ENCODE measurements at regions not wholly inside any gene's neighbourhood (a gene's known extent, or its start where the extent isn't known, plus 50 kb on each side); places are given as distances from the start of the nearest gene placed in this dataset.

DNA sequence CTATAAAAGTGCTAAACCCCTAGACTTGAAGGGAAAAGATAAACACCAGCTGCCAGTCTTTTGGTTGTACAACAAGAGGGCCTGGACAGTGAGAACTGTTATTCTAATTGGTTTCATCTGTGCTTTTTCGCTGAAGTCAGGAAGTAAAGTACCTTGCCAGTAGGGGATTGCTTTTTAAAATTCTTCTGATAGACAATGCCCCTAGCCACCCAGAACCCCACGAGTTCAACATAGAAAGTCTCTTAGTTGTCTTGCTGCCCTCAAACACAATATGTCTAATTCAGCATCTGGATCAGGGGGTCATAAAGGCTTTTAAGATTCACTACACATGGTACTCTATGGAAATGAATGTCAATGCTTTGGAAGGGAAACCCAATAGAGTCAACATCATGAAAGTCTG, 289.2 kb downstream of the TBX15 start:
- intact Hi-C loops (cut with micrococcal nuclease) = no loop called here
- H3K9me3 Mint-ChIP-seq = peaks cover 12% of the 10 kb centered on the region
- no peaks in the 10 kb centered on the region for H3K36me3 Mint-ChIP-seq (ENCODE audit: low read depth)
- H3K4me1 Mint-ChIP-seq (ENCODE audit: low read depth) = no peaks in the 10 kb centered on the region
- no peaks in the 10 kb centered on the region for H3K27me3 Mint-ChIP-seq (ENCODE audit: low read depth)
- DNase-seq (ENCODE audit: low spot score) = no peak
- H3K27ac Mint-ChIP-seq = no peak overlapping the region
- no peak overlapping the region for H3K4me3 Mint-ChIP-seq (ENCODE audit: low read depth)

DNA sequence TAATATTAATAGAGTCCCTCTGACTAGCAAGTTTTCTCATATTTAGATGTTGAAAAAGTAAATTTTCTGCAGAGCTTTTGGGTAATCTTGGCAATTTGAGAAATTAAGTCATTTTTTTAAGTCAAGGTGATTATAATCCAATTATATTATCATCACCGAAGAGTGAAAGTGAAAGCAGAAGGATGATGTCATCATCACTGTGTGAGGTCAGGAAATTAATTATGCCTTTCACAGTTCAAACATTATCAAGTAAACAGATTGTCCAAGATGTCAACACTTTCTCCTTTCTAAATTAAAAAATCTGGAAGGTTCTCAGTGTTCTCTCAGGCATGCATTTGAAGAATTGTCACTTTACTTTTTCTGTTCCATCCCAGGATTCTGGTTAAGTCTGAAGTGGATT, 296.0 kb downstream of the TBX15 start:
- Mint-ChIP-seq H3K9me3 (peaks cover 19% of the 10 kb centered on the region), H3K36me3 (ENCODE audit: low read depth) (no peaks in the 10 kb centered on the region), H3K4me1 (ENCODE audit: low read depth) (no peaks in the 10 kb centered on the region)

DNA sequence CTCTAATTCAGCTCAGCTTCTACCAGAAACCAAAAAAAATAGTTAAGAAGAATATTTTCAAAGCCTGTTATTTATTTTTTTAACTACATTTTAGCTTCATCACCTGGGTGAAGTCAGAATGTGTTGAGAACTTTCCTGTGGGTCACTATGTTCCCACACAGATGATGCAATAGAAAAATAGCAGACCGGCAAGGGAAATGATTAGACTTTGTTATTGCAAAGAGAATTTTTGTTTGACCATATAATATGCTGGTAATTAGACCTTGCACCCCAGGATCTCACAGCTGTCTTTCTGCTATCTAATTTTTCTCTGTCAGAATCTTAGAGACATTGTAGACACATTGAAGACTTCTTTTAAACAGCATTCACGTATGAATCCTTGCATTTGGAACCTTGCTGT, 299.3 kb downstream of the TBX15 start:
- H3K4me3 Mint-ChIP-seq (ENCODE audit: low read depth) = no peak overlapping the region
- no peaks in the 10 kb centered on the region for H3K27me3 Mint-ChIP-seq (ENCODE audit: low read depth)
- no peaks in the 10 kb centered on the region for H3K4me1 Mint-ChIP-seq (ENCODE audit: low read depth)
- no peaks in the 10 kb centered on the region for H3K36me3 Mint-ChIP-seq (ENCODE audit: low read depth)
- peaks cover 14% of the 10 kb centered on the region for H3K9me3 Mint-ChIP-seq
- no peak for DNase-seq (ENCODE audit: low spot score)
- intact Hi-C loops (cut with micrococcal nuclease) = no loop called here
- H3K27ac Mint-ChIP-seq = no peak overlapping the region

More for the DNA sequence above, 296.0 kb downstream of the TBX15 start:
- DNase-seq (ENCODE audit: low spot score) = no peak
- no peak overlapping the region for H3K4me3 Mint-ChIP-seq (ENCODE audit: low read depth)
- no peak overlapping the region for H3K27ac Mint-ChIP-seq
- intact Hi-C loops (cut with micrococcal nuclease) = no loop called here
- H3K27me3 Mint-ChIP-seq (ENCODE audit: low read depth) = no peaks in the 10 kb centered on the region

DNA sequence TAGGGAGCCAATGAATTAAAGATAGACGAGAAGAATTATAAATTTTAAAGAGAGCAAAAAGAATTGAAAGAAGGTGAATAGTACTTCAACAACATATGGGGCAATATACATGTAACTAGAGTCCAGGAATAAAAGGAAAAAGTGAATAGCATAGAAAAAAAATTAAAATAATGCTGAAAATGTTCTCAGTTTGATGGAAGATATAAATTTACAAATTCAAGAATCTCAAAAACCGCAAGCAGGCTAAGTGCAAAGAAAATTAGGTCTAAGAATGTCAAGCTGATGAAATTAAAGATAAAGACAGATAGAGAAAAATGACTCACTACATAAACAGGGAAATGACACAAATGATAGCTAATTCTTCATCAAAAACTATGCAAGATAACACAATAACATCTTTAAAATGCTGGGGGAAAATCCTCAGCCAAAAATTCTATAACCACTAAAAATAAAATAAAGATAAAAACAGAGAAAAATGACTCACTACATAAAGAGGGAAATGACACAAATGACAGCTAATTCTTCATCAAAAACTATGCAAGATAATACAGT, 326.3 kb downstream of the TBX15 start:
- H3K27ac Mint-ChIP-seq = no peak overlapping the region
- H3K36me3 Mint-ChIP-seq (ENCODE audit: low read depth) = no peaks in the 10 kb centered on the region
- peaks cover 32% of the 10 kb centered on the region for H3K9me3 Mint-ChIP-seq
- intact Hi-C loops (cut with micrococcal nuclease) = no loop called here
- no peaks in the 10 kb centered on the region for H3K27me3 Mint-ChIP-seq (ENCODE audit: low read depth)
- H3K4me3 Mint-ChIP-seq (ENCODE audit: low read depth) = no peak overlapping the region
- H3K4me1 Mint-ChIP-seq (ENCODE audit: low read depth) = no peaks in the 10 kb centered on the region
- DNase-seq (ENCODE audit: low spot score) = no peak

DNA sequence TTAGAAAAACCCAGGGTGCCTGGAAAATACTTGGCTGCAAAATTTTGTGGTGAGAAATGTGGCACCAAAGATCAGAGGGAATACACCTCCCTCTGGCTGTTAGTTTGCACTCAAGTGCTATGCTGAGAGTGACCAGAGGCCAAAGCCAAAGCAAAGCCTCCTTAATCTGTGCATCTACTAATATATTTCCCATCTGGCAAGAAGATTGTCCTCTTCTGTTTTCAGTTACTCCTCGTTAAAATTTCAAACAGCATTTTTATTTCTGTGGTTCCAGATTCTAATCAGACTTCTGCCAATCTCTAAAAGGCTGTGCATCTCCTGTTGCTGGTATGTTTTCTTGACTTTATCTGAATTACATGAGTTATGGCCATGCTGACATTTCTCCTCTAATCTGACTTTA, 327.4 kb downstream of the TBX15 start:
- no peak overlapping the region for H3K4me3 Mint-ChIP-seq (ENCODE audit: low read depth)

DNA sequence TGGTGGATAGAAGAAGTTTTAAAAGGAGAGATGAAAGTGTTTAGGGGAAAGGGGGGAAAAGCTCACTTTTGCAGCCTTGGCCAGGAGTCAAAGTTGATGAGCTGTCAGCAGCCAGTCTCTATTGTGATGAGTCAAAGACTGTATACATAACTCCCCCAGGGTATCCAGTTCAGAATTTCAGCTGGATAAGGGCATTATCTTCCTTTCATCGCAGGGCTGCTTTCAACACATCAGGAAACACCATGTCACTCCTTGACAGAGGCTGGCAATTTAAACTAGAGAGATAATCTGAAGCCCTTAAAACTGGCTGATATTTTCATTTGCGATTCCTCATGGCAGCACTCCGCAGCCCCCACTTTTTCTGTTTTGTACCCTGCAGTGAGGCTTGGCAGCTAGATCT, 328.5 kb downstream of the TBX15 start:
- Mint-ChIP-seq H3K4me1 (ENCODE audit: low read depth) (no peaks in the 10 kb centered on the region), H3K36me3 (ENCODE audit: low read depth) (no peaks in the 10 kb centered on the region), H3K4me3 (ENCODE audit: low read depth) (no peak overlapping the region), H3K9me3 (peaks cover 33% of the 10 kb centered on the region), H3K27ac (no peak overlapping the region), H3K27me3 (ENCODE audit: low read depth) (no peaks in the 10 kb centered on the region)
- DNase-seq (ENCODE audit: low spot score) = no peak
- intact Hi-C loops (cut with micrococcal nuclease) = no loop called here

More for the DNA sequence above, 327.4 kb downstream of the TBX15 start:
- H3K36me3 Mint-ChIP-seq (ENCODE audit: low read depth) = no peaks in the 10 kb centered on the region
- no peaks in the 10 kb centered on the region for H3K4me1 Mint-ChIP-seq (ENCODE audit: low read depth)
- H3K9me3 Mint-ChIP-seq = peaks cover 35% of the 10 kb centered on the region
- H3K27ac Mint-ChIP-seq = no peak overlapping the region
- intact Hi-C loops (cut with micrococcal nuclease) = no loop called here
- no peaks in the 10 kb centered on the region for H3K27me3 Mint-ChIP-seq (ENCODE audit: low read depth)
- DNase-seq (ENCODE audit: low spot score) = no peak

DNA sequence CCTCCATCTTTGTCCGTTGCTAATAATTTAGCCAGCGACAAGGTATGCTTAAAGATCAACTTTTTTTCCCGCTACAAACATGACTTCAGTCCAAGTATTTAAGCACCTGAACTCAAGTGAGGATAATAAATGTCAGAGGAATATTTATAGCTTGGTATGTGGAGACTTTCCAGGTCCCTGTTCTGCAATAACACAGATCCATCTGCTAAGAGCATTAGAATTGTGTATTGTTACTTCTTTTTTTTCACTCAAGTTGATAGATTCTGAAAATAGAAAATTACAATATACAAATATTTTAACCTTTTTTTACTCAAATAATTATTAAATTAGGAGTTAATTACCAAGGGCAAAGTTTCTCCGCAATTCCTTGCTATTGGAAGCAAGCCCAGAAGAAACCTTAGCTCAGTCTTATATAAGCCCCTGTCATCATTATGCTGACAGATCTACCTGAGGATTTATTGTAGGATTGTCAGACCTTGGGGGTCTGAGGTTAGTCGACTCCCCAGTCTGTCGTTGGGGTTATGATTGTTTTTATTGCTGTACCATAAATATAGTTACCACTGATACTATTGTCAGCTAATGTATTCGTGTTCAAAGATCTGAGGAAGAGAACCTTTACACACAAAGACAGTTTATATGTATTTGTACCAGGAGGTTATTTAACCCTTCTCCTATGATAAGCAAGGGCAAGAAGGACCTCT, 337.9 kb downstream of the TBX15 start:
- Mint-ChIP-seq H3K4me1 (ENCODE audit: low read depth) (no peaks in the 10 kb centered on the region), H3K36me3 (ENCODE audit: low read depth) (no peaks in the 10 kb centered on the region), H3K4me3 (ENCODE audit: low read depth) (no peak overlapping the region), H3K27ac (no peak overlapping the region), H3K9me3 (peaks cover 17% of the 10 kb centered on the region), H3K27me3 (ENCODE audit: low read depth) (no peaks in the 10 kb centered on the region)
- intact Hi-C loops (cut with micrococcal nuclease) = no loop called here
- DNase-seq (ENCODE audit: low spot score) = no peak

DNA sequence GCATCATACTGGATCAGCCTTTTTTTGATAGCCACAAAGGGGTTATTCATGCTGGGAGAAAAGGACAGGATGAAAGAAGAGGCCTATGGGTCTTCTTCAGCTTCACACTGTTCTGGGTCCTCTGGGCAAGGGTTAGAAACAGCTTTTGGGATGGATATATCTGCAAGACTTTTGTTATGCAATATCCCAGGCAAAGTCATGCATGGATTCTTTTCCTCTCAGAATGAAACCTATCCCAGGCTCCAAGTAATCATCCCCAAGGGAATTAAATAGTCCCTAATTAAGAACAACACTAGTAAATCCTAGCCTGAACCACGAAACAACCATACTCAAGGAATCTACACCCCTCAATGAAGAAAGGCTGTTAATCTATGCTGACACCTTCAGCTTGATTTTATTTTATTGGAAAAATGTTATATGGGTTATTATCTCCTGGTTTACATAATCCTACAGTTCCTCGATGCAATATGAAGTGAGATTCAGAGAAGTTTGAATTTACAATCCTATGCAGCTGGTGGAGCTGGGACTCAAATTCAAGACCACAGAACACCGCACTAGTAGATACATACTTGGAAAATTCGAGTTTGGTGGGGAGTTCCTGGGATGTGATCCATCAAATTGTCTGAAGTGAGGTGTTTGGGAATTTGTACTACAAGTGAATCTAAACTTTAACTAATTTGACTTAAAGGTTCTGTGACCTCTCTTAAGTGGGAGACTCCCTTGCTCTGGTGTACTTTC, 338.6 kb downstream of the TBX15 start:
- no peak for DNase-seq (ENCODE audit: low spot score)
- Mint-ChIP-seq H3K27ac (no peak overlapping the region), H3K36me3 (ENCODE audit: low read depth) (no peaks in the 10 kb centered on the region), H3K9me3 (peaks cover 12% of the 10 kb centered on the region), H3K4me1 (ENCODE audit: low read depth) (no peaks in the 10 kb centered on the region), H3K4me3 (ENCODE audit: low read depth) (no peak overlapping the region), H3K27me3 (ENCODE audit: low read depth) (no peaks in the 10 kb centered on the region)
- intact Hi-C loops (cut with micrococcal nuclease) = no loop called here

DNA sequence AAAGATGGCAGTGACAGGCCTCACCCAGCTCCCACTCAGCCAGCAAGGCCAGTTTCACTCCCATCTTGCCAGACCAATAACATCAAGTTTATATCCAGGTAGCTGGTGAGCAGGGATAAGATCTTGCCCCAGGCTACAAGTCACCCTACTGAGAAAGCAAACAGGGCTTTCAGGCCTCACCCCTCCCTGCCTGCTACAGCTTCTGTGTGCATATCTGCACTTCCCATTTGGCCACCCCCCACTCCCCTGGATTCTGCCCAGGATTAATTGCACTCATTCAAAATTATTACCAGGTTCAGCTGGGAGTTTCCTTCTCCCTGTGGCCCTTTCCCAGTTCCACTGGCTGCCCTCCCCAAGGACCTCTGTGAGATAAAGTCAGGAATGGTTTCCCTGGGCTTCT, 352.1 kb downstream of the TBX15 start:
- Mint-ChIP-seq H3K4me3 (ENCODE audit: low read depth) (no peak overlapping the region), H3K9me3 (peaks cover 42% of the 10 kb centered on the region), H3K36me3 (ENCODE audit: low read depth) (no peaks in the 10 kb centered on the region), H3K27me3 (ENCODE audit: low read depth) (no peaks in the 10 kb centered on the region), H3K27ac (no peak overlapping the region), H3K4me1 (ENCODE audit: low read depth) (no peaks in the 10 kb centered on the region)
- DNase-seq (ENCODE audit: low spot score) = no peak
- intact Hi-C loops (cut with micrococcal nuclease) = no loop called here

DNA sequence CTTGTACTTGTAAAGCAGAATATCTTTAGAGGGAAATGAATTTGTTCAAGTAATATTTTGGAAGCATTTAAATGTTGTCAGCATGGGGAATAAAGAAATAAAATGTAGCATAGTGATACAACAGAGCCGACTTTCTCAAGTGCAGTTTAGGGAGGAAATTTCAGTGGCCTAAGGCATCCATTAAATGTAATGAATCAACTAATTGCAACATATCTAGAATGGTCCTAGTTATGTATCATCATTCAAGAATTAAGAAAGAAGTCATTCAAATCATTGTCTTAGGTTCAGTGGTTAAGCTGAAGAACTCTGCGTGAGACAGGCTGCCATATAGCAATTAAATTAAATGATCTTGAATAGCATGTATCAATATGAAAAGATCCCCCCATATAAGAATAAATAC, 360.7 kb downstream of the TBX15 start:
- Mint-ChIP-seq H3K4me3 (ENCODE audit: low read depth) (no peak overlapping the region), H3K27me3 (ENCODE audit: low read depth) (no peaks in the 10 kb centered on the region), H3K27ac (no peak overlapping the region), H3K4me1 (ENCODE audit: low read depth) (no peaks in the 10 kb centered on the region), H3K36me3 (ENCODE audit: low read depth) (no peaks in the 10 kb centered on the region), H3K9me3 (peaks cover 15% of the 10 kb centered on the region)
- intact Hi-C loops (cut with micrococcal nuclease) = no loop called here
- no peak for DNase-seq (ENCODE audit: low spot score)

DNA sequence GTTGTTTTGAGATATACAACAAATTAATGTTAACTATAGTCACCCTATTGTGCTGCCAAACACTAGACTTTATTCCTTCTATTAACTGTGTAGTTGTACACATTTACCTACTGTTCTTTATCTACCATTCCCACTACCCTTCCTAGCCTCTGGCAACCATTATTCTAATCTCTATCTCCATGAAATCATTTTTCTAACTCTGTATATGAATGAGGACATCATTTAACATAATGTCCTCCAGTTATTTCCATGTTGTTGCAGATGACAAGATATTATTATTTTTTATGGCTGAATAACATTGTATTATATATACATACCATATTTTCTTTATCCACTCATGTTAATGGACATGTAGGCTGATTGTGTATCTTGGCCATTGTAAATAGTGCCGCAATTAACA, 366.3 kb downstream of the TBX15 start:
- Mint-ChIP-seq H3K27me3 (ENCODE audit: low read depth) (no peaks in the 10 kb centered on the region), H3K9me3 (peaks cover 31% of the 10 kb centered on the region), H3K4me3 (ENCODE audit: low read depth) (no peak overlapping the region), H3K27ac (no peak overlapping the region), H3K4me1 (ENCODE audit: low read depth) (no peaks in the 10 kb centered on the region), H3K36me3 (ENCODE audit: low read depth) (no peaks in the 10 kb centered on the region)
- no peak for DNase-seq (ENCODE audit: low spot score)
- intact Hi-C loops (cut with micrococcal nuclease) = no loop called here

DNA sequence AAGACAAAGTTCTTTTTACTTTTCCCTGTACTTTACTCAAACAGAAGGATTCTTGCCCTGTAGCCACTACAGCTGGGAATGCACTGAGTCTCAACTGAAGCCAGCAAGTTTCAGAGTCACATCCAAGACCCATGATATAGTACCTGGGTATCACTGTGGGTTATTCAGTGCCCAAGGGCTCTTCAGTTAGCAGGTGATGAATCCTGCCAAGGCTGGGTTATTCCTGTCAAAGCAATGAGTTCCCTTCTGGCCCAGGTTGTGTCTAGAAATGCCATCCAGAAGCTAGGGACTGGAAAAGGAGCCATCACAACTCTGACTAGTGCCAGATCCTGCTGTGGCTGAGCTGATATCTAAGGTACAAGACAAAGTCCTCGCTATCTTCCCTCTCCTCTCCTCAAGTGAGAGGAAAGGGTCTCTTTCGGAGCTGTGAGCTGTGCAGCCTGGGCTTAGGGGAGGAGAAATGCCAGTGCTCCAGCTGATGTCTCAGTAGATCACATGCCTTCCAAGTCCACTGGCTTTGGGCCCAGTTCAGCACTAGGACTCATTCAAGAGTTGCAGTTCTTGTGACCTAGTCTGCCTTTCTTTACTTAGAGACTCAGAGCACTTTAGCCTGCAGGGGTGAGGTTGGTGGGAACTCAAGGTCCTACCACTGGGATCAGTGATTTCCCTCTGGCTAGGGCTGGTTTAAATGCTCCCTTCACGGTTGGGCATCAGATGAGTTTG, 369.4 kb downstream of the TBX15 start:
- DNase-seq (ENCODE audit: low spot score) = no peak
- H3K27ac Mint-ChIP-seq = no peak overlapping the region
- H3K4me3 Mint-ChIP-seq (ENCODE audit: low read depth) = no peak overlapping the region
- H3K9me3 Mint-ChIP-seq = peaks cover 41% of the 10 kb centered on the region
- intact Hi-C loops (cut with micrococcal nuclease) = no loop called here
- H3K27me3 Mint-ChIP-seq (ENCODE audit: low read depth) = no peaks in the 10 kb centered on the region
- no peaks in the 10 kb centered on the region for H3K4me1 Mint-ChIP-seq (ENCODE audit: low read depth)
- H3K36me3 Mint-ChIP-seq (ENCODE audit: low read depth) = no peaks in the 10 kb centered on the region

DNA sequence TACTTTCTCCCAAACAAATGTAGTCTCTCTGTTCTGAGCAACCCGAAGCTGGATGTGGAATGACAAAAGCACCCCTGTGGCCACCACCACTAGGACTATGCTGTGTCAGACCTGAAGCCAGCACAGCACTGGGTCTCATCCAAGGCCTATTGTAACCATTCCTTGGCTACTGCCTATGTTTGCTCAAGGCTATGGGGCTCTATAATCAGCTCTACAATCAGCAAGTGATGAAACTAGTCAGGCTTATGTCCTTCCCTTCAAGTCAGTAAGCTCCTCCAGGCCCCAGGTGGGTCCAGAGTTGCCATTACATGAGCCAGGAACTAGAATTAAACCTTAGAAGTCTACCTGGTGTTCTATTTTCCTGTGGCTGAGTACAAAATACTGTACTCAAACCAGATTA, 370.2 kb downstream of the TBX15 start:
- H3K27ac Mint-ChIP-seq = no peak overlapping the region
- H3K9me3 Mint-ChIP-seq = peaks cover 41% of the 10 kb centered on the region
- H3K4me3 Mint-ChIP-seq (ENCODE audit: low read depth) = no peak overlapping the region
- no peaks in the 10 kb centered on the region for H3K27me3 Mint-ChIP-seq (ENCODE audit: low read depth)
- no peaks in the 10 kb centered on the region for H3K36me3 Mint-ChIP-seq (ENCODE audit: low read depth)
- intact Hi-C loops (cut with micrococcal nuclease) = no loop called here
- no peaks in the 10 kb centered on the region for H3K4me1 Mint-ChIP-seq (ENCODE audit: low read depth)
- no peak for DNase-seq (ENCODE audit: low spot score)
